Lung (tissue), 11 donors: ENCODE measurements at regions not wholly inside any gene's neighbourhood (a gene's known extent, or its start where the extent isn't known, plus 50 kb on each side); places are given as distances from the start of the nearest gene placed in this dataset.

ENCODE experiments used
- ATAC-seq: fragments of 200-7000 bp; cut with Tn5 transposase; one replicate; pipeline ENCODE4 v1.9.1; 2020; ENCODE audit warnings: moderate number of reproducible peaks; ENCODE audit not compliant: insufficient read depth, low FRiP score
- DNase-seq, 3 donors: peaks; one replicate each; pipeline ENCODE4 v3.0.0-alpha.2; 2013 to 2017
- H3K27ac ChIP-seq, 2 donors: one replicate each; pipeline ENCODE4 v1.5.1; 2013; ENCODE audit warnings: mild to moderate bottlenecking in 2 of 2, moderate library complexity in 2 of 2, control low read depth in 1 of 2, inconsistent platforms in 1 of 2, low read depth in 1 of 2, low read length in 1 of 2
- H3K27me3 ChIP-seq, 3 donors: one replicate each; pipeline ENCODE4 v1.5.1; 2013; ENCODE audit warnings: low read length in 2 of 3; ENCODE audit not compliant: control insufficient read depth in 3 of 3, insufficient read depth in 3 of 3
- H3K36me3 ChIP-seq, 4 donors: one replicate each; pipeline ENCODE4 v1.5.1; 2013; ENCODE audit warnings: low read length in 4 of 4, mild to moderate bottlenecking in 1 of 4, moderate library complexity in 1 of 4; ENCODE audit not compliant: control insufficient read depth in 4 of 4, insufficient read depth in 4 of 4
- H3K4me1 ChIP-seq, 5 donors: one replicate each; pipeline ENCODE4 v1.5.1; 2013; ENCODE audit warnings: low read length in 5 of 5, mild to moderate bottlenecking in 2 of 5, moderate library complexity in 1 of 5; ENCODE audit not compliant: control insufficient read depth in 5 of 5, insufficient read depth in 5 of 5
- H3K4me3 ChIP-seq: one replicate; pipeline ENCODE4 v1.5.1; 2013; ENCODE audit warnings: mild to moderate bottlenecking, control low read depth, moderate library complexity
- H3K9ac ChIP-seq, 2 donors: one replicate each; pipeline ENCODE4 v1.5.1; 2013; ENCODE audit warnings: low read length in 2 of 2, control low read depth in 1 of 2; ENCODE audit not compliant: insufficient read depth in 1 of 2
- H3K9me3 ChIP-seq, 4 donors: one replicate each; pipeline ENCODE4 v1.5.1; 2013; ENCODE audit warnings: low read length in 3 of 4, mild to moderate bottlenecking in 1 of 4, moderate library complexity in 1 of 4; ENCODE audit not compliant: control insufficient read depth in 4 of 4, insufficient read depth in 3 of 4
- CTCF ChIP-seq: IDR thresholded peaks from 2 replicates; pipeline ENCODE4 v1.5.1; 2012; ENCODE audit warnings: mild to moderate bottlenecking; ENCODE audit errors: control extremely low read depth, extremely low read depth
- WGBS, 2 donors: extraction: QIAGEN DNeasy Blood & Tissue Kit; methylation state at CpG; one replicate each; pipeline ENCODE4 v1.1.7; 2013; 5-methylcytosine and 5-hydroxymethylcytosine counted together
- donor health status: control.
- donor health status: control.
- donor health status: Bipolar disorder and iron deficiency.
- donor health status: healthy.
- donor health status: DM: yes; HTN: yes; CAD: no.

GRCh38 chr11:95541715-95542114, 247.9 kb downstream of the FAM76B start:
- Histone ChIP-seq H3K36me3 (no peaks in the 10 kb centered on the region), H3K4me3 (no peak overlapping the region), H3K4me1 (peaks cover 0 to 5% (median 0%) of the 10 kb centered on the region in 5 donors), H3K27me3 (no peaks in the 10 kb centered on the region), H3K9ac (no peak overlapping the region), H3K27ac (no peak overlapping the region), H3K9me3 (no peaks in the 10 kb centered on the region)
- ATAC-seq, result no peak
- WGBS, 2 donors, result 83 to 85% methylated on average over 4 of the region's 4 CpGs
- DNase-seq, result no peak
- no peak for TF ChIP-seq CTCF

- Histone ChIP-seq H3K4me3 (no peak overlapping the region), H3K27me3 (no peaks in the 10 kb centered on the region), H3K27ac (no peak overlapping the region), H3K9ac (no peak overlapping the region), H3K4me1 (peaks cover 0 to 5% (median 0%) of the 10 kb centered on the region in 5 donors), H3K36me3 (no peaks in the 10 kb centered on the region), H3K9me3 (peaks cover 0 to 7% (median 0%) of the 10 kb centered on the region in 4 donors)
- no peak for ATAC-seq
- TF ChIP-seq CTCF, result no peak
- DNase-seq, result no peak
- 90 to 94% methylated on average over 3 of the region's 3 CpGs for WGBS, 2 donors
These were observed 253.4 kb downstream of the FAM76B start for GRCh38 chr11:95536047-95536690.

GRCh38 chr11:95534809-95535208, 254.8 kb downstream of the FAM76B start:
- Histone ChIP-seq H3K9me3 (peaks cover 0 to 7% (median 0%) of the 10 kb centered on the region in 4 donors), H3K9ac (no peak overlapping the region), H3K36me3 (no peaks in the 10 kb centered on the region), H3K27me3 (no peaks in the 10 kb centered on the region), H3K27ac (no peak overlapping the region), H3K4me1 (peaks cover 0 to 5% (median 0%) of the 10 kb centered on the region in 5 donors), H3K4me3 (no peak overlapping the region)
- ATAC-seq (no peak), DNase-seq (no peak)
- no peak for TF ChIP-seq CTCF

DNA sequence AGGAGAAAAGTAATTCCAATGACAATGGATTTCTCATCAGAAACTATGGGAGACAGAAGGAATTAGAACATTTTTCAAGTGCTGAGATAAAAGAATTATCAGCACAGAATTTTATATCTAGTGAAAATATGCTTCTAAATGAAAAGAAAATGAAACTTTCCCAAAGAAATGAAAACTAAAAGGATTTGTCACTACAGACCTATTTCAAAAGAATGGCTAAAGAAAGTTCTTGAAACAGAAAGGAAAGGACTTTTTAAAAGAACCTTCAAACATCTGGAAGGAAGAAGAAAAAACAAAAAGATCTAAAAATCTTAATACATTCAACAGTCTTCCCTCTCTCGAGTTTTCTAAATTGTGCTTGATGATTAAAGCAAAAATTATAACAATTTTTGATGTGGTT, 255.4 kb downstream of the FAM76B start:
- Histone ChIP-seq H3K36me3 (no peaks in the 10 kb centered on the region), H3K27ac (no peak overlapping the region), H3K4me1 (peaks cover 0 to 5% (median 0%) of the 10 kb centered on the region in 5 donors), H3K9me3 (peaks cover 0 to 7% (median 0%) of the 10 kb centered on the region in 4 donors), H3K9ac (no peak overlapping the region), H3K4me3 (no peak overlapping the region), H3K27me3 (no peaks in the 10 kb centered on the region)
- 96 to 98% methylated on average over 1 of the region's 1 CpG for WGBS, 2 donors
- TF ChIP-seq CTCF, result no peak
- DNase-seq (no peak), ATAC-seq (no peak)
